Testis (tissue), 2 donors: ENCODE measurements at regions not wholly inside any gene's neighbourhood (a gene's known extent, or its start where the extent isn't known, plus 50 kb on each side); places are given as distances from the start of the nearest gene placed in this dataset.

Source experiments
- DNase-seq: peaks from one replicate; pipeline ENCODE4 v3.0.0-alpha.2; 2019
- H3K27ac ChIP-seq, 2 donors: fragments of 200-600 bp; sonication (generic); one replicate each; pipeline ENCODE4 v1.5.1; 2019
- H3K27me3 ChIP-seq: fragments of 200-600 bp; sonication (generic); one replicate; pipeline ENCODE4 v1.5.1; 2019
- H3K36me3 ChIP-seq: fragments of 200-600 bp; sonication (generic); one replicate; pipeline ENCODE4 v1.5.1; 2017; ENCODE audit warnings: low read depth; ENCODE audit errors: missing control alignments
- H3K4me1 ChIP-seq: fragments of 200-600 bp; sonication (generic); one replicate; pipeline ENCODE4 v1.5.1; 2019
- H3K4me3 ChIP-seq, 2 donors: fragments of 200-600 bp; sonication (generic); one replicate each; pipeline ENCODE4 v1.5.1; 2017 to 2019
- H3K9me3 ChIP-seq: fragments of 200-600 bp; sonication (generic); one replicate; pipeline ENCODE4 v1.5.1; 2017
- CTCF ChIP-seq, 3 experiments: fragments of 450-650 bp in 2 of 3; fragments of 200-600 bp in 1 of 3; sonication (generic) in 1 of 3; IDR thresholded peaks; one replicate each; pipeline ENCODE4 v1.5.1; 2016 to 2019; ENCODE audit warnings: antibody characterized with exemption in 3 of 3, mild to moderate bottlenecking in 2 of 3, moderate library complexity in 1 of 3
- POLR2A ChIP-seq: fragments of 450-650 bp; IDR thresholded peaks from one replicate; pipeline ENCODE4 v1.6.1; 2017; ENCODE audit warnings: antibody characterized with exemption, mild to moderate bottlenecking, moderate library complexity
- WGBS, 2 donors: methylation state at CpG; one replicate each; pipeline ENCODE4 v1.1.5; 2018; 5-methylcytosine and 5-hydroxymethylcytosine counted together
- intact Hi-C: fragments of 100-400 bp; cut with DNase I; formaldehyde crosslinking; loops from one replicate; pipeline ENCODE4 v1.15.1; 2023; ENCODE audit warnings: low total_unique reads

GRCh38 chr4:120636120-120636630, 286.4 kb downstream of the PRDM5 start:
- Histone ChIP-seq H3K27me3 (no peaks in the 10 kb centered on the region), H3K4me1 (no peaks in the 10 kb centered on the region), H3K36me3 (no peaks in the 10 kb centered on the region), H3K9me3 (no peaks in the 10 kb centered on the region), H3K4me3 (no peak overlapping the region), H3K27ac (no peak overlapping the region)
- 79 to 81% methylated on average over 6 of the region's 6 CpGs for WGBS, 2 donors
- intact Hi-C loops, result no loop called here
- DNase-seq, result no peak
- TF ChIP-seq CTCF (IDR thresholded peaks at IDR 0.05) (no peak), POLR2A (no peak)

GRCh38 chr4:120633810-120634209, 288.7 kb downstream of the PRDM5 start:
- Histone ChIP-seq H3K27ac (no peak overlapping the region), H3K36me3 (no peaks in the 10 kb centered on the region), H3K9me3 (no peaks in the 10 kb centered on the region), H3K27me3 (no peaks in the 10 kb centered on the region), H3K4me3 (no peak overlapping the region), H3K4me1 (no peaks in the 10 kb centered on the region)
- intact Hi-C loops, result no loop called here
- DNase-seq, result no peak
- TF ChIP-seq CTCF (IDR thresholded peaks at IDR 0.05), result no peak

- no peak for TF ChIP-seq POLR2A
- no peak for TF ChIP-seq CTCF (IDR thresholded peaks at IDR 0.05)
- intact Hi-C loops, result no loop called here
- no peak overlapping the region for H3K27ac ChIP-seq
- no peak overlapping the region for H3K4me3 ChIP-seq
- no peaks in the 10 kb centered on the region for H3K36me3 ChIP-seq
- H3K4me1 ChIP-seq, result no peaks in the 10 kb centered on the region
- WGBS, 2 donors, result 95% methylated on average over 1 of the region's 1 CpG
- no peaks in the 10 kb centered on the region for H3K9me3 ChIP-seq
- no peaks in the 10 kb centered on the region for H3K27me3 ChIP-seq
- no peak for DNase-seq
Measured at GRCh38 chr4:120630427-120630826, 292.1 kb downstream of the PRDM5 start.

GRCh38 chr4:120629546-120630108, 292.9 kb downstream of the PRDM5 start:
- Histone ChIP-seq H3K4me1 (no peaks in the 10 kb centered on the region), H3K9me3 (no peaks in the 10 kb centered on the region), H3K4me3 (no peak overlapping the region), H3K36me3 (no peaks in the 10 kb centered on the region), H3K27me3 (no peaks in the 10 kb centered on the region), H3K27ac (no peak overlapping the region)
- TF ChIP-seq POLR2A (no peak), CTCF (IDR thresholded peaks at IDR 0.05) (no peak)
- intact Hi-C loops, result no loop called here
- WGBS, 2 donors, result 68 to 70% methylated on average over 3 of the region's 3 CpGs
- no peak for DNase-seq

- Histone ChIP-seq H3K9me3 (no peaks in the 10 kb centered on the region), H3K27ac (no peak overlapping the region), H3K4me3 (no peak overlapping the region), H3K4me1 (no peaks in the 10 kb centered on the region), H3K36me3 (no peaks in the 10 kb centered on the region), H3K27me3 (no peaks in the 10 kb centered on the region)
- intact Hi-C loops, result no loop called here
- no peak for DNase-seq
- TF ChIP-seq CTCF (IDR thresholded peaks at IDR 0.05) (no peak), POLR2A (no peak)
Measured at GRCh38 chr4:120622601-120623000, 299.9 kb downstream of the PRDM5 start.
